H1 (cell line): ENCODE measurements at regions not wholly inside any gene's neighbourhood (a gene's known extent, or its start where the extent isn't known, plus 50 kb on each side); places are given as distances from the start of the nearest gene placed in this dataset.

Source experiments
- CTCF ChIA-PET: fragments of 300-600 bp; sonication (Branson Sonifier 250); formaldehyde crosslinking; loops from one replicate; lab custom pipeline; 2021; ENCODE audit not compliant: partially characterized antibody; lab: Charles Lee
- POLR2A ChIA-PET: fragments of 300-600 bp; sonication (Branson Sonifier 250); formaldehyde crosslinking; loops from one replicate; lab custom pipeline; 2021; ENCODE audit warnings: inconsistent platforms; ENCODE audit not compliant: partially characterized antibody; lab: Charles Lee
- DNase-seq, 2 experiments: peaks; one replicate each; pipeline versions ENCODE4 v3.0.0 to v3.0.0-alpha.2; 2010 to 2022; ENCODE audit warnings: low spot score in 2 of 2, low read depth in 1 of 2, mixed read lengths in 1 of 2
- FAIRE-seq: peaks from 2 replicates; lab custom pipeline; 2011; peaks lifted over from hg19 to GRCh38; lab: Jason Lieb, UNC
- H2AFZ ChIP-seq: 2 replicates; pipeline ENCODE4 v1.8.1; 2012; ENCODE audit warnings: low read length, inconsistent platforms
- H2AK5ac ChIP-seq: 2 replicates; pipeline ENCODE4 v1.6.1; 2013; ENCODE audit warnings: low read depth, low read length
- H2BK120ac ChIP-seq: replicated peaks from 2 replicates; pipeline ENCODE3; 2013; ENCODE audit warnings: low read depth, low read length, inconsistent platforms
- H2BK12ac ChIP-seq: 2 replicates; pipeline ENCODE4 v1.6.1; 2013; ENCODE audit warnings: low read depth, low read length
- H2BK15ac ChIP-seq: 2 replicates; pipeline ENCODE4 v1.6.1; 2013; ENCODE audit warnings: low read length
- H2BK20ac ChIP-seq: 2 replicates; pipeline ENCODE4 v1.6.1; 2013; ENCODE audit warnings: low read length
- H2BK5ac ChIP-seq: 2 replicates; pipeline ENCODE4 v1.6.1; 2013; ENCODE audit warnings: low read depth, low read length
- H3K14ac ChIP-seq: 2 replicates; pipeline ENCODE4 v1.6.1; 2013; ENCODE audit warnings: inconsistent platforms; ENCODE audit not compliant: insufficient read length
- H3K18ac ChIP-seq: 2 replicates; pipeline ENCODE4 v1.6.1; 2013; ENCODE audit warnings: low read length; ENCODE audit errors: extremely low read depth
- H3K23ac ChIP-seq: 2 replicates; pipeline ENCODE4 v1.6.1; 2013; ENCODE audit warnings: inconsistent platforms; ENCODE audit not compliant: insufficient read length
- H3K23me2 ChIP-seq: 2 replicates; pipeline ENCODE4 v1.6.1; 2013; ENCODE audit warnings: low read depth, low read length
- H3K27ac ChIP-seq: 2 replicates; pipeline ENCODE4 v1.6.1; 2011; ENCODE audit warnings: low read depth, low read length, inconsistent platforms
- H3K27me3 ChIP-seq, 4 experiments: replicated peaks in 1 of 4; 1 replicate in 1 of 4; 2 replicates in 3 of 4; pipeline versions ENCODE4 v1.6.1 to v1.8.1; 2011 to 2013; ENCODE audit warnings: low read length in 3 of 4, mild to moderate bottlenecking in 3 of 4, inconsistent platforms in 2 of 4, mixed read lengths in 2 of 4, moderate library complexity in 1 of 4; ENCODE audit not compliant: control insufficient read depth in 3 of 4, insufficient read depth in 3 of 4; ENCODE audit errors: extremely low read depth in 1 of 4
- H3K36me3 ChIP-seq, 4 experiments: 2 replicates each; pipeline versions ENCODE4 v1.6.1 to v1.8.1; 2011 to 2013; ENCODE audit warnings: mild to moderate bottlenecking in 4 of 4, low read length in 3 of 4, moderate library complexity in 2 of 4, control low read depth in 1 of 4, inconsistent platforms in 1 of 4; ENCODE audit not compliant: insufficient read depth in 4 of 4, control insufficient read depth in 2 of 4
- H3K4ac ChIP-seq: replicated peaks from 2 replicates; pipeline ENCODE3; 2013; ENCODE audit warnings: low read length, low read depth, mixed read lengths, inconsistent platforms; ENCODE audit not compliant: insufficient read length
- H3K4me1 ChIP-seq, 4 experiments: replicated peaks in 1 of 4; 1 replicate in 1 of 4; 2 replicates in 3 of 4; pipeline versions ENCODE4 v1.6.1 to v1.8.1; 2011 to 2013; ENCODE audit warnings: low read length in 3 of 4, inconsistent platforms in 2 of 4, mixed read lengths in 1 of 4; ENCODE audit not compliant: insufficient read depth in 4 of 4, control insufficient read depth in 3 of 4
- H3K4me2 ChIP-seq, 2 experiments: 2 replicates each; pipeline versions ENCODE4 v1.6.1 to v1.8.1; 2011 to 2013; ENCODE audit warnings: low read depth in 2 of 2, low read length in 2 of 2, control low read depth in 1 of 2, inconsistent platforms in 1 of 2, mild to moderate bottlenecking in 1 of 2; ENCODE audit not compliant: insufficient read depth in 1 of 2
- H3K4me3 ChIP-seq, 4 experiments: fragments of 200-600, 300-600 bp in 1 of 4; sonication (generic), shearing (Covaris generic), sonication (Bioruptor Twin) in 1 of 4; 2 replicates each; pipeline versions ENCODE4 v1.5.1 to v1.8.1; 2011 to 2016; ENCODE audit warnings: low read length in 4 of 4, low read depth in 3 of 4, control low read depth in 2 of 4, inconsistent platforms in 2 of 4, mild to moderate bottlenecking in 2 of 4, mixed read lengths in 1 of 4, moderate library complexity in 1 of 4; ENCODE audit not compliant: insufficient read depth in 2 of 4; ENCODE audit errors: extremely low read depth in 1 of 4
- H3K56ac ChIP-seq: replicated peaks from 2 replicates; pipeline ENCODE3; 2013; ENCODE audit warnings: low read depth, mild to moderate bottlenecking, mixed read lengths, low read length, inconsistent platforms; ENCODE audit not compliant: insufficient read length
- H3K79me1 ChIP-seq: 2 replicates; pipeline ENCODE4 v1.6.1; 2013; ENCODE audit warnings: low read depth, low read length, control low read depth
- H3K79me2 ChIP-seq, 2 experiments: 2 replicates each; pipeline versions ENCODE4 v1.6.1 to v1.8.1; 2012 to 2013; ENCODE audit warnings: low read length in 2 of 2, mild to moderate bottlenecking in 2 of 2, inconsistent platforms in 1 of 2; ENCODE audit not compliant: insufficient read depth in 2 of 2, control insufficient read depth in 1 of 2
- H3K9ac ChIP-seq, 4 experiments: replicated peaks in 1 of 4; 1 replicate in 1 of 4; 2 replicates in 3 of 4; pipeline versions ENCODE4 v1.6.1 to v1.8.1; 2011 to 2013; ENCODE audit warnings: low read depth in 3 of 4, low read length in 3 of 4, control low read depth in 2 of 4, mild to moderate bottlenecking in 2 of 4, moderate library complexity in 2 of 4, inconsistent platforms in 1 of 4; ENCODE audit errors: extremely low read depth in 1 of 4
- H3K9me3 ChIP-seq, 2 experiments: 2 replicates each; pipeline versions ENCODE4 v1.6.1 to v1.8.1; 2012 to 2013; ENCODE audit warnings: mild to moderate bottlenecking in 2 of 2, moderate library complexity in 2 of 2, control low read depth in 1 of 2, inconsistent platforms in 1 of 2, low read depth in 1 of 2, low read length in 1 of 2, mixed read lengths in 1 of 2; ENCODE audit not compliant: insufficient read depth in 2 of 2
- H4K20me1 ChIP-seq, 2 experiments: replicated peaks in 1 of 2; 2 replicates each; pipeline versions ENCODE3 to v1.8.1; 2011 to 2013; ENCODE audit warnings: inconsistent platforms in 2 of 2, low read length in 2 of 2, mild to moderate bottlenecking in 1 of 2; ENCODE audit not compliant: insufficient read depth in 2 of 2, control insufficient read depth in 1 of 2
- H4K5ac ChIP-seq: 2 replicates; pipeline ENCODE4 v1.6.1; 2013; ENCODE audit warnings: low read length, low read depth, mixed read lengths, inconsistent platforms; ENCODE audit not compliant: insufficient read length
- H4K8ac ChIP-seq: 2 replicates; pipeline ENCODE4 v1.8.0; 2013; ENCODE audit warnings: mild to moderate bottlenecking, moderate library complexity, low read length, inconsistent platforms; ENCODE audit not compliant: insufficient read depth; ENCODE audit errors: extremely low read depth
- H4K91ac ChIP-seq: replicated peaks from 2 replicates; pipeline ENCODE3; 2013; ENCODE audit warnings: low read length, mixed read lengths, inconsistent platforms; ENCODE audit not compliant: insufficient read length
- CHD1 ChIP-seq: IDR thresholded peaks from 2 replicates; pipeline ENCODE4 v1.6.1; 2012; ENCODE audit warnings: low read depth, low read length, improper control_type of control experiment
- CTCF ChIP-seq, 3 experiments: IDR thresholded peaks; 1 replicate in 2 of 3; 2 replicates in 1 of 3; pipeline versions ENCODE4 v1.5.1 to v1.6.1; 2011; ENCODE audit warnings: low read length in 3 of 3, mild to moderate bottlenecking in 3 of 3, inconsistent platforms in 2 of 3, low read depth in 1 of 3, moderate library complexity in 1 of 3; ENCODE audit not compliant: insufficient read depth in 1 of 3; ENCODE audit errors: control extremely low read depth in 1 of 3
- JUND ChIP-seq: IDR thresholded peaks from 2 replicates; pipeline ENCODE4 v1.6.1; 2011; ENCODE audit warnings: mild to moderate bottlenecking, improper control_type of control experiment, low read length
- MAFK ChIP-seq: IDR thresholded peaks from 2 replicates; pipeline ENCODE4 v1.6.1; 2012; ENCODE audit warnings: low read depth, mild to moderate bottlenecking, improper control_type of control experiment, low read length
- NRF1 ChIP-seq: IDR thresholded peaks from 2 replicates; pipeline ENCODE4 v1.6.1; 2011; ENCODE audit warnings: mild to moderate bottlenecking, low read depth, low read length, improper control_type of control experiment
- TEAD4 ChIP-seq: IDR thresholded peaks from 2 replicates; pipeline ENCODE4 v1.6.1; 2012; ENCODE audit warnings: low read depth, low read length, inconsistent platforms, mixed read lengths
- WGBS, 2 experiments: shearing (Covaris generic) in 1 of 2; methylation state at CpG; one replicate each; pipeline versions ENCODE4 v1.1.6 to v1.1.7; 2013 to 2015; ENCODE audit warnings: low lambda C conversion rate in 2 of 2, mixed read lengths in 2 of 2, inconsistent platforms in 1 of 2, low coverage in 1 of 2, missing lambda C conversion rate in 1 of 2; ENCODE audit not compliant: insufficient replicate concordance in 2 of 2, insufficient coverage in 1 of 2, insufficient read length in 1 of 2; ENCODE audit errors: extremely low coverage in 1 of 2, missing lambda C conversion rate in 1 of 2; 5-methylcytosine and 5-hydroxymethylcytosine counted together

GRCh38 chr5:87605663-87606062 is 192.9 kb upstream of the CCNH start:
- no peak overlapping the region for H2AK5ac ChIP-seq
- H3K9ac ChIP-seq, result no peak overlapping the region
- DNase-seq (no peak), FAIRE-seq (peak; percentile 7)
- H3K36me3 ChIP-seq, result no peaks in the 10 kb centered on the region
- no peak overlapping the region for H4K5ac ChIP-seq
- no peak overlapping the region for H3K14ac ChIP-seq
- H2BK120ac ChIP-seq, result no peak overlapping the region
- no peak overlapping the region for H2BK15ac ChIP-seq
- TF ChIP-seq NRF1 (no peak), TEAD4 (no peak), CHD1 (no peak), CTCF (IDR thresholded peaks at IDR 0.05; ENCODE audit: control extremely low read depth in 1 of 3, insufficient read depth in 1 of 3, low read depth in 1 of 3, low read length in 3 of 3) (no peak), JUND (no peak), MAFK (peak; percentile 93)
- POLR2A ChIA-PET, result no interaction called here
- H3K56ac ChIP-seq, result no peak overlapping the region
- H3K4ac ChIP-seq, result no peak overlapping the region
- H4K8ac ChIP-seq, result no peak overlapping the region
- 90% methylated on average over 2 of the region's 2 CpGs; no CpG with 5 or more reads in 1 of the 2 experiments for WGBS, 2 experiments
- no peaks in the 10 kb centered on the region for H3K9me3 ChIP-seq
- H2AFZ ChIP-seq, result peak overlapping the region; percentile 96
- H4K91ac ChIP-seq, result no peak overlapping the region
- H3K79me2 ChIP-seq, result no peaks in the 10 kb centered on the region
- H3K27me3 ChIP-seq, result no peaks in the 10 kb centered on the region
- H2BK12ac ChIP-seq, result no peak overlapping the region
- H3K4me2 ChIP-seq, result no peak overlapping the region
- H4K20me1 ChIP-seq, result no peaks in the 10 kb centered on the region
- H2BK20ac ChIP-seq, result no peak overlapping the region
- H3K18ac ChIP-seq, result no peak overlapping the region
- no peak overlapping the region for H3K27ac ChIP-seq
- H3K4me3 ChIP-seq, result no peak overlapping the region
- no peaks in the 10 kb centered on the region for H3K79me1 ChIP-seq
- no peak overlapping the region for H3K23ac ChIP-seq
- H3K23me2 ChIP-seq, result no peaks in the 10 kb centered on the region
- no peak overlapping the region for H2BK5ac ChIP-seq
- CTCF ChIA-PET, result interaction anchor here (1.0 to 1.6 kb wide), 2 partner anchors 10 to 11 kb away, joined by 3 read pairs; no protein-coding TSS in a partner anchor
- no peaks in the 10 kb centered on the region for H3K4me1 ChIP-seq
